ENCODE measurements at regions not wholly inside any gene's neighbourhood (a gene's known extent, or its start where the extent isn't known, plus 50 kb on each side); places are given as distances from the start of the nearest gene placed in this dataset.

- TF ChIP-seq CTCF (IDR thresholded peaks at IDR 0.05 in 8 of 11, conservative IDR thresholded peaks at IDR 0.05 in 3 of 11) (no peak), POLR2AphosphoS5 (IDR thresholded peaks at IDR 0.05) (peak in 1 of 3 donors; percentile 5), POLR2A (IDR thresholded peaks at IDR 0.05) (no peak)
Measured at GRCh38 chr5:138647261-138647788, 72.1 kb upstream of the HSPA9 start.
